ENCODE measurements at regions not wholly inside any gene's neighbourhood (a gene's known extent, or its start where the extent isn't known, plus 50 kb on each side); places are given as distances from the start of the nearest gene placed in this dataset.

- H3K4me3 ChIP-seq (ENCODE audit: low read depth, low read length), result no peak overlapping the region
- no peak for TF ChIP-seq CTCF (IDR thresholded peaks at IDR 0.05; ENCODE audit: borderline replicate concordance, insufficient read depth, low read depth, low read length)
These were observed 1125.5 kb downstream of the FAT4 start for GRCh38 chr4:126440297-126440696.

GRCh38 chr4:126441173-126442035 lies 1126.6 kb downstream of the FAT4 start:
- H3K4me3 ChIP-seq (ENCODE audit: low read depth, low read length), result no peak overlapping the region
- TF ChIP-seq CTCF (IDR thresholded peaks at IDR 0.05; ENCODE audit: borderline replicate concordance, insufficient read depth, low read depth, low read length), result no peak

- TF ChIP-seq CTCF (IDR thresholded peaks at IDR 0.05; ENCODE audit: borderline replicate concordance, insufficient read depth, low read depth, low read length), result no peak
- H3K4me3 ChIP-seq (ENCODE audit: low read depth, low read length), result no peak overlapping the region
These were observed 1130.8 kb downstream of the FAT4 start for GRCh38 chr4:126445596-126445995.

GRCh38 chr4:126446917-126447316 lies 1132.2 kb downstream of the FAT4 start:
- H3K4me3 ChIP-seq (ENCODE audit: low read depth, low read length), result no peak overlapping the region
- no peak for TF ChIP-seq CTCF (IDR thresholded peaks at IDR 0.05; ENCODE audit: borderline replicate concordance, insufficient read depth, low read depth, low read length)

- TF ChIP-seq CTCF (IDR thresholded peaks at IDR 0.05; ENCODE audit: borderline replicate concordance, insufficient read depth, low read depth, low read length), result no peak
- no peak overlapping the region for H3K4me3 ChIP-seq (ENCODE audit: low read depth, low read length)
These were observed 1133.5 kb downstream of the FAT4 start for GRCh38 chr4:126448086-126448845.

DNA sequence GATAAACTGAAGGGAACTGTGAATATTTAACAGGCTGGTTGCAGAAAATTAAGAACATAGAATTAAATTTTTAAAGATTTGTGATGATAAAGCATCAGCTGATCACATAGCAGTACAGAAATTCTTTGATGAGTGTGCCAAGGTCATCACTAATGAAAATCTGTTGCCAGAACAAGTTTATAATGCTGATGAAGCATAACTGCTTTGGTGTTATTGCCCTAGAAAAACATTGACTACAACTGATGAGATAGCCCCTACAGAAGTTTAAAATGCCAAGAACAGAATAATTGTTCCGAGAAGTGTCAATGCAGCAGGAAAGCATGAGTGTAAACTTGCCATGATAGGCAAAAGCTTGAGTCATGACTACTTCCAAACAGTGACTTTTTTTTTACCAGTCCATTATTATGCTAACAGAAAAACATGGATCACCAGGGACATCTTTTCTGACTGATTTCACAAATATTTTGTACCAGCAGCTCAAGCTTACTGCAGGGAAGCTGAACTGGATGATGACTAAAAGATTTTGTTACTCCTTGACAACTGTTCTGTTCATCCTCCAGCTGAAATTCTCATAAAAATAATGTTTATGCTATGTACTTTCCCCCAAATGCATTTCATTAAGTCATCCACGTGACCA lies 1136.6 kb downstream of the FAT4 start:
- H3K4me3 ChIP-seq (ENCODE audit: low read depth, low read length), result no peak overlapping the region
- TF ChIP-seq CTCF (IDR thresholded peaks at IDR 0.05; ENCODE audit: borderline replicate concordance, insufficient read depth, low read depth, low read length), result no peak

All from GM12875 (cell line).